Activated CD4-positive, alpha-beta T cell treated with anti-CD3 and anti-CD28 coated beads, Interleukin-2, amount 50 U/mL, for 4 hours (primary cell): ENCODE measurements at regions not wholly inside any gene's neighbourhood (a gene's known extent, or its start where the extent isn't known, plus 50 kb on each side); places are given as distances from the start of the nearest gene placed in this dataset.
A peak's percentile ranks its signal among the peaks of the same experiment; 100 is the strongest.
"Not testable (repeated sequence)": the region's sequence is repeated elsewhere in the genome, so short reads cannot be mapped to it uniquely, and the experiment has no call there.

Source experiments
- DNase-seq, 2 experiments: peaks; one replicate each; pipeline ENCODE4 v3.0.0-alpha.2; 2020

- DNase-seq: no peak
Measured at GRCh38 chr10:2616215-2616614, 451.1 kb upstream of the PFKP start.

GRCh38 chr10:2611603-2612002 lies 455.7 kb upstream of the PFKP start:
- DNase-seq: no peak

- DNase-seq: no peak
Measured at GRCh38 chr10:2610946-2611345, 456.4 kb upstream of the PFKP start.

- DNase-seq: no peak
Measured at GRCh38 chr10:2604891-2605290, 462.5 kb upstream of the PFKP start.

GRCh38 chr10:2599571-2599970 lies 467.8 kb upstream of the PFKP start:
- no peak for DNase-seq

GRCh38 chr10:2592360-2593160 lies 474.8 kb upstream of the PFKP start:
- DNase-seq: no peak

- DNase-seq: no peak
Measured at GRCh38 chr10:2589196-2589595, 478.2 kb upstream of the PFKP start.

GRCh38 chr10:2584385-2584784 lies 483.0 kb upstream of the PFKP start:
- DNase-seq: no peak

GRCh38 chr10:2576892-2577291 lies 490.5 kb upstream of the PFKP start:
- DNase-seq: no peak

- no peak for DNase-seq
Measured at GRCh38 chr10:2575460-2575859, 491.9 kb upstream of the PFKP start.

- no peak for DNase-seq
Measured at GRCh38 chr10:2572611-2573010, 494.7 kb upstream of the PFKP start.

- DNase-seq: no peak
Measured at GRCh38 chr10:2556883-2557282, 510.5 kb upstream of the PFKP start.

- DNase-seq: no peak
Measured at GRCh38 chr10:2548071-2548470, 519.3 kb upstream of the PFKP start.

GRCh38 chr10:2547606-2548005 lies 519.7 kb upstream of the PFKP start:
- DNase-seq: no peak

GRCh38 chr10:2546894-2547293 lies 520.5 kb upstream of the PFKP start:
- not testable (repeated sequence) for DNase-seq

- DNase-seq: no peak
Measured at GRCh38 chr10:2543974-2544373, 523.4 kb upstream of the PFKP start.

GRCh38 chr10:2543142-2543886 lies 524.0 kb upstream of the PFKP start:
- no peak for DNase-seq

GRCh38 chr10:2541176-2541575 lies 526.2 kb upstream of the PFKP start:
- DNase-seq: no peak

GRCh38 chr10:2529945-2530344 lies 537.4 kb upstream of the PFKP start:
- no peak for DNase-seq

- no peak for DNase-seq
Measured at GRCh38 chr10:2525781-2526180, 541.6 kb upstream of the PFKP start.

GRCh38 chr10:2519139-2519538 lies 548.2 kb upstream of the PFKP start:
- DNase-seq: no peak

- no peak for DNase-seq
Measured at GRCh38 chr10:2509081-2509531, 558.2 kb upstream of the PFKP start.

- DNase-seq: peak in 1 of 2 experiments; percentile 2
Measured at GRCh38 chr10:2501366-2501940, 565.9 kb upstream of the PFKP start.

GRCh38 chr10:2494399-2494798 lies 572.9 kb upstream of the PFKP start:
- no peak for DNase-seq
